Erythroblast (primary cell): ENCODE measurements at regions not wholly inside any gene's neighbourhood (a gene's known extent, or its start where the extent isn't known, plus 50 kb on each side); places are given as distances from the start of the nearest gene placed in this dataset.

Source experiments
- GATA1 ChIP-seq: IDR thresholded peaks from 2 replicates; pipeline ENCODE4 v1.6.1; 2011; ENCODE audit warnings: low read depth, mild to moderate bottlenecking, control low read depth, low read length, moderate library complexity
- POLR2A ChIP-seq: IDR thresholded peaks from 2 replicates; pipeline ENCODE4 v1.6.1; 2011; ENCODE audit warnings: mild to moderate bottlenecking, low read length

DNA sequence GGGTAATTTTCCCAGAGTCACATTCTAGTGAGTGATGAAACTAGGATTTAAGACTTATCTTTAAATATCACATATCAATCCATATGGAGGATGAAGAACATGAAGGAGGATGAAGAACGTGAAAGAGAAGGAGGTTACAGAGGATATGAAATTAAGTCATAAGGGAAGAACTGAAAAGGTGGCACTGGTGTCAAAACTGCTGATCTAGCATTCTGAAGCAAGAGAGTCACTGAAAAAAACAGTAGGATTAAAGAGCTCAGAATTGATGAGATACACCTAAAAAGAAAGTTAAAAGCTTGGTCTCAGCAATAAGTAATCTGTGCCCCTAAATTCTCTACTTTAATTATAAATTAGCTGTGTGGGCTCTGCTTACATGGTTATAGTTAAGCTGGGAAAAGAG is 156.5 kb downstream of the KCTD12 start:
- no peak for TF ChIP-seq POLR2A
- no peak for TF ChIP-seq GATA1
